GM18861 (cell line): ENCODE measurements at regions not wholly inside any gene's neighbourhood (a gene's known extent, or its start where the extent isn't known, plus 50 kb on each side); places are given as distances from the start of the nearest gene placed in this dataset.

ENCODE experiments used
- ATAC-seq: cut with Tn5 transposase; IDR thresholded peaks from one replicate; pipeline ENCODE4 v1.9.1; 2021; ENCODE audit not compliant: unreplicated experiment

- no peak for ATAC-seq
These were observed 665.9 kb upstream of the SALL1 start for GRCh38 chr16:51816929-51817328.

- ATAC-seq: no peak
These were observed 664.5 kb upstream of the SALL1 start for GRCh38 chr16:51815523-51815922.

GRCh38 chr16:51814617-51815016 is 663.5 kb upstream of the SALL1 start:
- no peak for ATAC-seq

GRCh38 chr16:51813609-51814008 is 662.5 kb upstream of the SALL1 start:
- ATAC-seq: no peak

- no peak for ATAC-seq
These were observed 661.9 kb upstream of the SALL1 start for GRCh38 chr16:51812945-51813344.

- ATAC-seq: no peak
These were observed 656.5 kb upstream of the SALL1 start for GRCh38 chr16:51807551-51807950.

GRCh38 chr16:51801635-51802034 is 650.6 kb upstream of the SALL1 start:
- ATAC-seq: no peak

- no peak for ATAC-seq
These were observed 646.7 kb upstream of the SALL1 start for GRCh38 chr16:51797669-51798259.

GRCh38 chr16:51779240-51779639 is 628.2 kb upstream of the SALL1 start:
- ATAC-seq: no peak

GRCh38 chr16:51773071-51773890 is 622.2 kb upstream of the SALL1 start:
- no peak for ATAC-seq

- no peak for ATAC-seq
These were observed 615.7 kb upstream of the SALL1 start for GRCh38 chr16:51766739-51767138.

GRCh38 chr16:51763072-51763661 is 612.1 kb upstream of the SALL1 start:
- ATAC-seq: no peak

GRCh38 chr16:51762081-51762996 is 611.3 kb upstream of the SALL1 start:
- peak; percentile 92 for ATAC-seq

- no peak for ATAC-seq
These were observed 609.9 kb upstream of the SALL1 start for GRCh38 chr16:51761001-51761400.

- no peak for ATAC-seq
These were observed 608.9 kb upstream of the SALL1 start for GRCh38 chr16:51759999-51760398.

GRCh38 chr16:51759329-51759728 is 608.3 kb upstream of the SALL1 start:
- no peak for ATAC-seq

- no peak for ATAC-seq
These were observed 606.9 kb upstream of the SALL1 start for GRCh38 chr16:51757921-51758479.

GRCh38 chr16:51757505-51757904 is 606.4 kb upstream of the SALL1 start:
- ATAC-seq: no peak

- ATAC-seq: no peak
These were observed 606.0 kb upstream of the SALL1 start for GRCh38 chr16:51757124-51757470.

GRCh38 chr16:51756447-51757123 is 605.5 kb upstream of the SALL1 start:
- no peak for ATAC-seq
